Effector memory CD8-positive, alpha-beta T cell (primary cell): ENCODE measurements at regions not wholly inside any gene's neighbourhood (a gene's known extent, or its start where the extent isn't known, plus 50 kb on each side); places are given as distances from the start of the nearest gene placed in this dataset.

Source experiments
- ATAC-seq: fragments of 150-1000 bp; cut with Tn5 transposase; replicated peaks from 2 replicates; pipeline ENCODE4 v1.10.0; 2021; ENCODE audit warnings: mild to moderate bottlenecking, moderate library complexity
- DNase-seq, 3 experiments: peaks; one replicate each; pipeline ENCODE4 v3.0.0; 2021
- H3K27ac Mint-ChIP-seq, 2 donors: one replicate each; pipeline ENCODE4 v1.8.0; 2022; ENCODE audit warnings: mild to moderate bottlenecking in 2 of 2, mixed read lengths in 2 of 2, moderate library complexity in 2 of 2
- H3K27me3 Mint-ChIP-seq, 2 donors: one replicate each; pipeline ENCODE4 v1.8.0; 2022; ENCODE audit warnings: mixed read lengths in 2 of 2
- H3K36me3 Mint-ChIP-seq: one replicate; pipeline ENCODE4 v1.8.0; 2022; ENCODE audit warnings: mild to moderate bottlenecking, moderate library complexity, mixed read lengths; ENCODE audit not compliant: insufficient read depth
- H3K4me1 Mint-ChIP-seq, 2 donors: one replicate each; pipeline ENCODE4 v1.8.0; 2022; ENCODE audit warnings: low read depth in 2 of 2, mixed read lengths in 2 of 2
- H3K4me3 Mint-ChIP-seq, 2 donors: one replicate each; pipeline ENCODE4 v1.8.0; 2022; ENCODE audit warnings: mild to moderate bottlenecking in 2 of 2, mixed read lengths in 2 of 2, moderate library complexity in 2 of 2
- H3K9me3 Mint-ChIP-seq, 2 donors: one replicate each; pipeline ENCODE4 v1.8.0; 2022; ENCODE audit warnings: mixed read lengths in 2 of 2

DNA sequence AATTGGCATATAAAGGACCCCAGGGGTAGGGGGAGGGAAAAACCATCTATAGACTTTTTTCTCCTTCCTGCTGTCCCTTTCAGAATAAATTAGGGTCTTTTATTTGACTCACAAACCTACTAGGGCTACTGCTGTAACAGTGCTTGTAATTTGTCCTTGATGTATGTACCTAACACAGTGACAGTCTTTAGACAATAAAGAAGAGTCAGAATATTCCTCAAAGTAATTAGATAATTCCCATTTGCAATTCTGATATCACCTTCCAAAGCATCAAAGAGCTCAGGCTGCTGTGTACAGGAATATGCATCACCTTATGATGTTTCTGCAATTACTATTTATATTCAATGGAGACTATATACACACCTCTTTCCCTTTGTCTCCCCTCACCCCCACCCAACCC, 161.7 kb downstream of the MREG start:
- H3K9me3 Mint-ChIP-seq: peaks cover 0 to 6% of the 10 kb centered on the region in 2 donors
- no peaks in the 10 kb centered on the region for H3K4me1 Mint-ChIP-seq
- H3K36me3 Mint-ChIP-seq: no peaks in the 10 kb centered on the region
- ATAC-seq: no peak
- H3K27me3 Mint-ChIP-seq: peaks cover 10 to 20% of the 10 kb centered on the region in 2 donors
- DNase-seq: no peak
- no peak overlapping the region for H3K4me3 Mint-ChIP-seq
- no peak overlapping the region for H3K27ac Mint-ChIP-seq

DNA sequence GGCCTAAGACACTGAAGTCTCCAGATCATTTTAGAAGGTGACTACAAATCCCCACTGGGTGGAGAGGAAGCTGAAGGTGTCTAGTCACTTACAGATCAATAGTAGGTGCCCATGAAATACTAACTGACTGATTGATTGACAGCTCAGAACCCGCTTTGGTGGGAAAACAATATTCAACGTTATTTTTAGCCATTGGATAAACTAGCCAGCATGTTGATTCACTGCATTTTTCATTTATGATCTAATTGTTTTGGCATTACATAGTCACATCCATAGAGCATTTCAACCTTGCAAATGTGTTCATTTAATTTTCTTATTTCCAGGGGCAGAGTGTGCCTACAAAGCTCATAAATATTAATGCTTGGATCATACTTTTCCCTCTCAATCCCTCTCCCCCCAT, 162.3 kb downstream of the MREG start:
- DNase-seq: no peak
- H3K9me3 Mint-ChIP-seq: peaks cover 0 to 6% of the 10 kb centered on the region in 2 donors
- H3K27ac Mint-ChIP-seq: no peak overlapping the region
- no peaks in the 10 kb centered on the region for H3K4me1 Mint-ChIP-seq
- ATAC-seq: no peak
- no peaks in the 10 kb centered on the region for H3K36me3 Mint-ChIP-seq
- peaks cover 7 to 14% of the 10 kb centered on the region in 2 donors for H3K27me3 Mint-ChIP-seq
- H3K4me3 Mint-ChIP-seq: no peak overlapping the region

DNA sequence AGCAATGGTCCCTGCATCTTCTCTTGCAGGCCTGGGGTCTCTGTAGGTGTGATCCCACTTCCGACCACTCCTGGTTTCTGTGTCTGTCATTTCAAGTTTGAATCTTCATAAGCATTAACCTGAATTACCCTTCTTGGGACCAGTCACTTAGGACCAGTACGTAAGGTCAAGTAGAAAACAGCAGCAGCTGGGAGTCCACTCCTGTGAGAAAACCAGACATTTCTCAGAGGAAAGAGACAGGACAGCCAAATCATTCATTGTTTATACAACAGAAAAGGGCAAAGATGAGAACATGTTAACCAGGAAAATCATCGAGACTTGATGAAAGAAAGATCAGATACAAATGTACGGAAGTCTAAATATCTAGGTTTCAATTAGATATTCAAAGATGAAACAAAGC, 163.0 kb downstream of the MREG start:
- Mint-ChIP-seq H3K9me3 (peaks cover 0 to 6% of the 10 kb centered on the region in 2 donors), H3K27me3 (peaks cover 7 to 14% of the 10 kb centered on the region in 2 donors), H3K27ac (no peak overlapping the region), H3K4me3 (no peak overlapping the region), H3K36me3 (no peaks in the 10 kb centered on the region), H3K4me1 (no peaks in the 10 kb centered on the region)
- DNase-seq (no peak), ATAC-seq (no peak)

DNA sequence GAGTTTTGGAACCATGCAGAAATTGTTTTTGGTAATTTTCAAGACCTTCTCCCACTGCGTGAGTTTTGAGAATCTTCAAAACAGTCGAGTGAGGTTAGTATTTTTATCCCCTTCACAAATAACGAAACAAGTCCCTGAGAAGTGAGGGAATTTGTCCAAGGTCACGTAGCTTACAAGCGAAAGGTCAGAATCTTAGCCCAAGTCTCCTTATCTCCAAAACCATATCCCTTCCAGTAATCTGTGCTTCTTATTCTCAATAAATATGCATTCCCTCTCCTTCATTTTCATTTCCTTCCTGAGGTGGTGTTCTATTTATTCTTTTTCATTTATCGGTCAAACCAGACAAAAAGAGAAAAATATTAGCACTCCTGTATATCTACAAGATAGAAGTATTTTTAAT, 163.6 kb downstream of the MREG start:
- Mint-ChIP-seq H3K9me3 (peaks cover 0 to 6% of the 10 kb centered on the region in 2 donors), H3K36me3 (no peaks in the 10 kb centered on the region), H3K4me1 (no peaks in the 10 kb centered on the region), H3K4me3 (no peak overlapping the region), H3K27ac (no peak overlapping the region), H3K27me3 (peaks cover 7 to 14% of the 10 kb centered on the region in 2 donors)
- ATAC-seq (no peak), DNase-seq (no peak)

- no peak for ATAC-seq
- Mint-ChIP-seq H3K9me3 (peaks cover 0 to 3% of the 10 kb centered on the region in 2 donors), H3K27me3 (peaks cover 2 to 14% of the 10 kb centered on the region in 2 donors), H3K27ac (no peak overlapping the region), H3K4me1 (no peaks in the 10 kb centered on the region), H3K4me3 (no peak overlapping the region), H3K36me3 (no peaks in the 10 kb centered on the region)
- DNase-seq: no peak
These were observed 164.7 kb downstream of the MREG start for GRCh38 chr2:215848698-215849097.

DNA sequence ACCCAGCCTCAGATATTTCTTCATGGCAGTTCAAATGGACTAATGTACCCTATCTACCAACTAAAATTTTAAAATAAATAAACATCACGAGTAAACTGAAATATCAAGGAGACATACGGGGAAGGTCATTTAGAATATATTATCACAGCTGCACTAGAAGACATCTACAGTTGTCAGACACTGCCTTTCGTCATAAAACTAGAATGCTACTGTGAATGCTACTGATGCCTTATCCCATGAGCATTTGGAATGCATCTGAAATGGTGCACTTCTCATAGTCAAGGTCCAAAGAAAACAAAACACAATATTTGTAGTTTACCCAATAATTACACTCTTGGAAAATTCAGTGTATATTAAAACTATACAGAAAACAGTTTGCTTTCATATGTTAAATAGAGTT, 165.2 kb downstream of the MREG start:
- H3K36me3 Mint-ChIP-seq: no peaks in the 10 kb centered on the region
- H3K27ac Mint-ChIP-seq: no peak overlapping the region
- H3K4me1 Mint-ChIP-seq: no peaks in the 10 kb centered on the region
- ATAC-seq (no peak), DNase-seq (no peak)
- no peak overlapping the region for H3K4me3 Mint-ChIP-seq
- H3K9me3 Mint-ChIP-seq: no peaks in the 10 kb centered on the region
- peaks cover 0 to 14% of the 10 kb centered on the region in 2 donors for H3K27me3 Mint-ChIP-seq

- ATAC-seq (no peak), DNase-seq (no peak)
- Mint-ChIP-seq H3K36me3 (no peaks in the 10 kb centered on the region), H3K27me3 (peaks cover 0 to 11% of the 10 kb centered on the region in 2 donors), H3K4me1 (no peaks in the 10 kb centered on the region), H3K27ac (no peak overlapping the region), H3K4me3 (no peak overlapping the region), H3K9me3 (no peaks in the 10 kb centered on the region)
These were observed 165.6 kb downstream of the MREG start for GRCh38 chr2:215847718-215848117.

DNA sequence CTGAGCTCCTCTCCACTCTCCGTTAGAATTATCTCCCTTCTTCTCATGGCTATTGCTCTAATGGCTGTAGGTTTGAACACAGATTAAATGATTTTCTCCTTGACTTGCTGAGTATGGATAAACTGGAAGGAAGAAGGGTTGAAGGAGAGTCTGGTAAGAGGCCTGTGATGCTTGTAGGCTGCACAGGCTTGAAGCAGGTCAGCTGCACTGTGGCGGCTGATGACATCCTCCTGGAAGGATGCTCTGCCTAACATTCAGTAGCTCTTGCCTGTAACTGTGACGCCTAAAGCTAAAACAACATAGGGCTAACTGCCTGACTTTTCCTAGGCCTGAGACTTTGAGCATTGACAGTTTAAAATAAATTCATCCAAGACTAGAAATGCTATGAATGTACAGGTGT, 166.3 kb downstream of the MREG start:
- Mint-ChIP-seq H3K27ac (no peak overlapping the region), H3K36me3 (no peaks in the 10 kb centered on the region), H3K27me3 (peaks cover 0 to 8% of the 10 kb centered on the region in 2 donors), H3K9me3 (no peaks in the 10 kb centered on the region), H3K4me3 (no peak overlapping the region), H3K4me1 (no peaks in the 10 kb centered on the region)
- ATAC-seq: no peak
- no peak for DNase-seq

- no peaks in the 10 kb centered on the region for H3K36me3 Mint-ChIP-seq
- no peaks in the 10 kb centered on the region for H3K9me3 Mint-ChIP-seq
- ATAC-seq: no peak
- no peaks in the 10 kb centered on the region for H3K4me1 Mint-ChIP-seq
- no peak overlapping the region for H3K27ac Mint-ChIP-seq
- DNase-seq: no peak
- peaks cover 0 to 8% of the 10 kb centered on the region in 2 donors for H3K27me3 Mint-ChIP-seq
- H3K4me3 Mint-ChIP-seq: no peak overlapping the region
These were observed 167.3 kb downstream of the MREG start for GRCh38 chr2:215845839-215846586.

- H3K27me3 Mint-ChIP-seq: peaks cover under 1 to 11% of the 10 kb centered on the region in 2 donors
- H3K9me3 Mint-ChIP-seq: no peaks in the 10 kb centered on the region
- ATAC-seq: no peak
- no peak for DNase-seq
- H3K36me3 Mint-ChIP-seq: no peaks in the 10 kb centered on the region
- no peak overlapping the region for H3K4me3 Mint-ChIP-seq
- no peaks in the 10 kb centered on the region for H3K4me1 Mint-ChIP-seq
- H3K27ac Mint-ChIP-seq: no peak overlapping the region
These were observed 169.8 kb downstream of the MREG start for GRCh38 chr2:215843579-215843978.

DNA sequence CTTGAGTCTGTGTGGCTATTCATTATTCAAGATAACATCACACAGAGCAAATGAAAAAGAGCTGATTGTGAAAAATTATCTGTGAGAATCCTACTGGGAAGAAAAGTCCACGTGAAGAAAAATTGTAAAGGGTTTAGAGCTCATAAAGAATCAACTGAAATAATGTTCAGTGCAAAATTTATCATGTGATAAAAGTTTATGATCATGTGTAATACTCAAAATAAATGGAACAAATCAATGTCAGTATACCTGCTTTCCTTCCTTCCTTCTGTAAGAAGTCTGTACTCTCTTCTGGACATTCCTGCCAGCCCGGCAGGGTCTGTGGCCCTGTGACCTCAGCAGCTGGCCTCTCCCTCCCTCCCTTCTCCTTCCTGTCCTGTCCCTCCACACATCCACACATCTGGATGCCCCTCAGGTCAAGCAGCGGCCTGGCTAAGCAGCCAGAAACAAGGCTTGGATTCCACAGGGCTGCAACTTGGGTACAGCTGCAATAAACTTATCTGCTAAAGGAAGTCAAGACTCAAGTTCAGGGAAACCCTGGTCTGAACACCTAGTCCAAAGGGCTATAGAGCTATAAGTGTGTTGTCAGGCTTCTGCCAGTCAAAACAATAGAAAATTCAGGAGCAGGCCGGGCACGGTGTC, 172.1 kb downstream of the MREG start:
- Mint-ChIP-seq H3K4me3 (no peak overlapping the region), H3K27ac (no peak overlapping the region), H3K27me3 (peaks cover 13 to 27% of the 10 kb centered on the region in 2 donors)

GRCh38 chr2:215839816-215840215, 173.5 kb downstream of the MREG start:
- ATAC-seq: no peak

More for the DNA sequence above, 172.1 kb downstream of the MREG start:
- ATAC-seq: no peak
- Mint-ChIP-seq H3K9me3 (no peaks in the 10 kb centered on the region), H3K4me1 (no peaks in the 10 kb centered on the region), H3K36me3 (no peaks in the 10 kb centered on the region)
- no peak for DNase-seq

GRCh38 chr2:215839309-215839708, 174.0 kb downstream of the MREG start:
- H3K9me3 Mint-ChIP-seq: no peaks in the 10 kb centered on the region
- no peaks in the 10 kb centered on the region for H3K4me1 Mint-ChIP-seq
- H3K36me3 Mint-ChIP-seq: no peaks in the 10 kb centered on the region
- no peak overlapping the region for H3K4me3 Mint-ChIP-seq
- no peak overlapping the region for H3K27ac Mint-ChIP-seq
- peaks cover 13 to 35% of the 10 kb centered on the region in 2 donors for H3K27me3 Mint-ChIP-seq
- DNase-seq: no peak
- ATAC-seq: no peak

More at GRCh38 chr2:215839816-215840215, 173.5 kb downstream of the MREG start:
- H3K27ac Mint-ChIP-seq: no peak overlapping the region
- no peak overlapping the region for H3K4me3 Mint-ChIP-seq
- no peaks in the 10 kb centered on the region for H3K36me3 Mint-ChIP-seq
- H3K9me3 Mint-ChIP-seq: no peaks in the 10 kb centered on the region
- no peak for DNase-seq
- H3K4me1 Mint-ChIP-seq: no peaks in the 10 kb centered on the region
- peaks cover 13 to 35% of the 10 kb centered on the region in 2 donors for H3K27me3 Mint-ChIP-seq

- H3K27me3 Mint-ChIP-seq: peaks cover 13 to 35% of the 10 kb centered on the region in 2 donors
- H3K27ac Mint-ChIP-seq: no peak overlapping the region
- no peak overlapping the region for H3K4me3 Mint-ChIP-seq
- no peak for ATAC-seq
- no peaks in the 10 kb centered on the region for H3K4me1 Mint-ChIP-seq
- no peak for DNase-seq
- no peaks in the 10 kb centered on the region for H3K9me3 Mint-ChIP-seq
- no peaks in the 10 kb centered on the region for H3K36me3 Mint-ChIP-seq
These were observed 176.5 kb downstream of the MREG start for GRCh38 chr2:215836881-215837280.
